ENCODE measurements at regions not wholly inside any gene's neighbourhood (a gene's known extent, or its start where the extent isn't known, plus 50 kb on each side); places are given as distances from the start of the nearest gene placed in this dataset.

DNA sequence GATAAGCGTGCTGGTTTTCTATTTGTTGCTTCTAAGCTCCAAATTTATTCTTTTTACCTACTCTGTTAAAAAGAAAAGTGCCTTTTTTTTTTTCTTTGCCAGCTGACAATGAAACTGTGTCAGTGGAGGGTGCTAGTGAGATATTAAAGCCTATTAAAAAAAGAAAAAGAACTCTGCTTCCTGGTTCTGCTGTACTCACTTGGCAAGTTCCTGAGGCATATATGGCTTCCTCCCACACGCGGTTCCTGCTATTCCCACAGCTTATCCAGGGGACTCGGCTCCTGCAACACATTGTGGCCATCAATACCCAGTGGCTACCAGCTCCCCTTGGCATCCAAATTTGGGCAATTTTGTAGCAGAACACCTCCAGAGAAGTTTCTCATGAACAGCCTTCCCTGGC is 1977.7 kb upstream of the CDH9 start:
- no peaks in the 10 kb centered on the region for H3K36me3 ChIP-seq (replicated peaks in 1 of 2; ENCODE audit: insufficient read depth in 1 of 2, low read depth in 2 of 2)
- H3K27me3 ChIP-seq = no peaks in the 10 kb centered on the region
- peaks cover 5% of the 10 kb centered on the region for H3K4me1 ChIP-seq
- H3K9me3 ChIP-seq = no peaks in the 10 kb centered on the region
- intact Hi-C loops (cut with DNase I) = no loop called here
- ATAC-seq (peak; percentile 58), DNase-seq (no peak)
- no peak overlapping the region for H3K27ac ChIP-seq
- WGBS, 2 donors = 37 to 59% methylated on average over 4 of the region's 4 CpGs
- H3K4me3 ChIP-seq = no peak overlapping the region
- TF ChIP-seq, protein P1, sequence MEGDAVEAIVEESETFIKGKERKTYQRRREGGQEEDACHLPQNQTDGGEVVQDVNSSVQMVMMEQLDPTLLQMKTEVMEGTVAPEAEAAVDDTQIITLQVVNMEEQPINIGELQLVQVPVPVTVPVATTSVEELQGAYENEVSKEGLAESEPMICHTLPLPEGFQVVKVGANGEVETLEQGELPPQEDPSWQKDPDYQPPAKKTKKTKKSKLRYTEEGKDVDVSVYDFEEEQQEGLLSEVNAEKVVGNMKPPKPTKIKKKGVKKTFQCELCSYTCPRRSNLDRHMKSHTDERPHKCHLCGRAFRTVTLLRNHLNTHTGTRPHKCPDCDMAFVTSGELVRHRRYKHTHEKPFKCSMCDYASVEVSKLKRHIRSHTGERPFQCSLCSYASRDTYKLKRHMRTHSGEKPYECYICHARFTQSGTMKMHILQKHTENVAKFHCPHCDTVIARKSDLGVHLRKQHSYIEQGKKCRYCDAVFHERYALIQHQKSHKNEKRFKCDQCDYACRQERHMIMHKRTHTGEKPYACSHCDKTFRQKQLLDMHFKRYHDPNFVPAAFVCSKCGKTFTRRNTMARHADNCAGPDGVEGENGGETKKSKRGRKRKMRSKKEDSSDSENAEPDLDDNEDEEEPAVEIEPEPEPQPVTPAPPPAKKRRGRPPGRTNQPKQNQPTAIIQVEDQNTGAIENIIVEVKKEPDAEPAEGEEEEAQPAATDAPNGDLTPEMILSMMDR (IDR thresholded peaks at IDR 0.05) = peak in 1 of 7 experiments; percentile 3
- TF ChIP-seq POLR2A (IDR thresholded peaks at IDR 0.05) = no peak

DNA sequence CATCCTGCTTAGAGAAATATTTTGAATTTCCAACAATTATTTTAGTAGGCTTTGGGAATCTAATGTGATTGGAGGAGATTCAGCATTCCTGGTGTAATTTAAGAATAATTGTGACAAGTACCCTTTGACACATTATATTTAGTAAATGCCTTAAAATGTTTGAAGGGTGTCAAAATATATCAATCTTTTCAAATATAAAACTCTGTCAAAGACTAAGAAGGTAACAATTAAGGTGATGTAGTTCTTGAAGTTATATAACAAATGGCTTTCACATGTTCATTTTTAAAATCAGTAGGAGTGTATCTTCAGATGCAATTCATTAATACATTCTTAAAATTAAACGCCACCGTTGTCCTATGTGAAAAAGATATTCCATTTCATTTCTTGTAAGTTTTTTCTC is 1977.1 kb upstream of the CDH9 start:
- Histone ChIP-seq H3K4me1 (peaks cover 5% of the 10 kb centered on the region), H3K36me3 (replicated peaks in 1 of 2; ENCODE audit: insufficient read depth in 1 of 2, low read depth in 2 of 2) (no peaks in the 10 kb centered on the region), H3K27ac (no peak overlapping the region), H3K27me3 (no peaks in the 10 kb centered on the region), H3K4me3 (no peak overlapping the region), H3K9me3 (no peaks in the 10 kb centered on the region)
- DNase-seq = no peak
- ATAC-seq = no peak
- 63 to 69% methylated on average over 2 of the region's 2 CpGs for WGBS, 2 donors
- intact Hi-C loops (cut with DNase I) = no loop called here
- TF ChIP-seq, protein P1 (IDR thresholded peaks at IDR 0.05) = no peak
- TF ChIP-seq POLR2A (IDR thresholded peaks at IDR 0.05) = no peak

DNA sequence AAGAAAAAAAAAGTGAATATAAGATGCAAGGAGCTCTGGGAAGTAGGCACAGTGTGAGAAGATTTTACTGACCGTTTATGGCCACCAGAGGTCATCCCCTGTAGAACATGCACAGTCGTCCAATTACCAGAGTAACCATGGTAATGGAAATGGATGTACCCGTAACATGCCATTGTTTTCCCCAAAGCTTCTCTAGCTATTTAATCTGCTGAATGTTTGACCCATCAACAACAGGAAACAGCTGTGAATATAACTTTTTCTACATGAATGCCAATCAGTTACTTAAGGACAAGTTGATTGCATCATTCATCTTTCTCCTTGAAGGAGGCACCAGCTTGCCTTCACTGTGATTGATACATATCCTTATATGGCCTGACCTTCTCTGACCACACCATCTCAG is 1967.0 kb upstream of the CDH9 start:
- intact Hi-C loops (cut with DNase I) = no loop called here
- no peaks in the 10 kb centered on the region for H3K9me3 ChIP-seq
- TF ChIP-seq POLR2A (IDR thresholded peaks at IDR 0.05) = no peak
- TF ChIP-seq, protein P1 (IDR thresholded peaks at IDR 0.05) = no peak
- no peak overlapping the region for H3K4me3 ChIP-seq
- no peaks in the 10 kb centered on the region for H3K36me3 ChIP-seq (replicated peaks in 1 of 2; ENCODE audit: insufficient read depth in 1 of 2, low read depth in 2 of 2)
- no peak overlapping the region for H3K27ac ChIP-seq
- no peaks in the 10 kb centered on the region for H3K27me3 ChIP-seq
- no peaks in the 10 kb centered on the region for H3K4me1 ChIP-seq
- ATAC-seq (no peak), DNase-seq (no peak)
- WGBS, 2 donors = 30 to 32% methylated on average over 3 of the region's 3 CpGs

DNA sequence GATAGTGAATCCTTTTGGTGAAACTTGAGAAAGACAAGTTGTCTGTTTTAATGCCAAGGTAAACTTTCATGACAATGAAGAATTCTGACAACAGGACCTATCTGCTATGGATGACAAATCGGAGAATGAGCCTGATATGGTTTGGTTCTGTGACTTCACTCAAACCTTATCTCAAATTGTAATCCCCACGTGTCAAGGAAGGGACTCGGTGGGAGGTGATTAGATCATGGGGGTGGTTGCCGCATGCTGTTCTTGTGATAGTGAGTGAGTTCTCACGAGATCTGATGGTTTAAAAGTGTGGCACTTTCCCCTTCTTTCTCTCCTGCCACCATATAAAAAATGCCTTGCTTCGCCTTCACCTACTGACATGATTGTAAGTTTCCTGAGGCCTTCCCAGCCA is 1964.1 kb upstream of the CDH9 start:
- H3K36me3 ChIP-seq (replicated peaks in 1 of 2; ENCODE audit: insufficient read depth in 1 of 2, low read depth in 2 of 2) = no peaks in the 10 kb centered on the region
- no peak overlapping the region for H3K4me3 ChIP-seq
- ATAC-seq (no peak), DNase-seq (no peak)
- H3K27ac ChIP-seq = no peak overlapping the region
- intact Hi-C loops (cut with DNase I) = no loop called here
- H3K9me3 ChIP-seq = no peaks in the 10 kb centered on the region
- no peak for TF ChIP-seq POLR2A (IDR thresholded peaks at IDR 0.05)
- TF ChIP-seq, protein P1 (IDR thresholded peaks at IDR 0.05) = no peak
- WGBS, 2 donors = 43 to 47% methylated on average over 6 of the region's 6 CpGs
- H3K4me1 ChIP-seq = no peaks in the 10 kb centered on the region
- H3K27me3 ChIP-seq = no peaks in the 10 kb centered on the region

DNA sequence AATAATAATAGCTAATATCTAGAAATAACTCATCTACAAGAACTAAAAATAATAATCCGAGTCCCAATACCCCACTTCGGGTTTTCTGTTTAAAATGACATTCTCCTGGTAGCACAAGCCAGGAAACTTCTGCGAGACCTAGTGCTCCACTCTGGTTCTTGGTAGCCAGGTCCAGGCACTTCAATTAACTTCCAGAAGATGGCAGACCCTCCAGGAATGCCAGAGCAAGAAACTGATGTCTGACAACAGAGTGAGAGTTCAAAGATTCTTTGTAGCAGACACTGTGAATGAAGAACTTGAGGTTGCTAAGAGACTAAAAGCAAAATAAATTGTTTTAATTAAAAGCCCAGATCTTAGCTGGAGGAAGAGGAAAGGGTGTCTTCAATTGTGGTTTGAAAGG is 1963.3 kb upstream of the CDH9 start:
- Histone ChIP-seq H3K27ac (no peak overlapping the region), H3K4me3 (no peak overlapping the region), H3K27me3 (no peaks in the 10 kb centered on the region), H3K36me3 (replicated peaks in 1 of 2; ENCODE audit: insufficient read depth in 1 of 2, low read depth in 2 of 2) (no peaks in the 10 kb centered on the region), H3K9me3 (no peaks in the 10 kb centered on the region), H3K4me1 (no peaks in the 10 kb centered on the region)
- TF ChIP-seq POLR2A (IDR thresholded peaks at IDR 0.05) = no peak
- TF ChIP-seq, protein P1 (IDR thresholded peaks at IDR 0.05) = no peak
- ATAC-seq = no peak
- WGBS, 2 donors = 64% methylated on average over 3 of the region's 3 CpGs
- DNase-seq = no peak
- intact Hi-C loops (cut with DNase I) = no loop called here

Measured in body of pancreas (tissue), 4 donors.